Mammary epithelial cell (primary cell): ENCODE measurements at regions not wholly inside any gene's neighbourhood (a gene's known extent, or its start where the extent isn't known, plus 50 kb on each side); places are given as distances from the start of the nearest gene placed in this dataset.

Source experiments
- CTCF ChIP-seq, 2 donors: IDR thresholded peaks in 1 of 2; conservative IDR thresholded peaks in 1 of 2; 2 replicates each; pipeline ENCODE4 v1.5.1; 2011 to 2012; ENCODE audit warnings: inconsistent platforms in 2 of 2, low read length in 2 of 2, mild to moderate bottlenecking in 2 of 2, control low read depth in 1 of 2, low read depth in 1 of 2; ENCODE audit not compliant: insufficient read depth in 1 of 2; ENCODE audit errors: extremely low read depth in 1 of 2
- EZH2 ChIP-seq: IDR thresholded peaks from 2 replicates; pipeline ENCODE4 v1.6.1; 2012; ENCODE audit warnings: low read length, inconsistent platforms, borderline replicate concordance

- TF ChIP-seq EZH2 (no peak), CTCF (conservative IDR thresholded peaks at IDR 0.05 in 1 of 2, IDR thresholded peaks at IDR 0.05 in 1 of 2; ENCODE audit: extremely low read depth in 1 of 2, insufficient read depth in 1 of 2, low read depth in 1 of 2, low read length in 2 of 2) (no peak)
These were observed 544.0 kb upstream of the AMOT start for GRCh38 chrX:113384628-113385027.
